Endothelial cell of umbilical vein (primary cell): ENCODE measurements at regions not wholly inside any gene's neighbourhood (a gene's known extent, or its start where the extent isn't known, plus 50 kb on each side); places are given as distances from the start of the nearest gene placed in this dataset.

Experiments used
- BruUV-seq: library from RNA; stranded (reverse); fragments of 400-500 nt; replicated peaks from 2 replicates; lab custom pipeline; 2021; lab: Mats Ljungman, UMichigan
- CTCF ChIA-PET: fragments of 300-600, 350-600 bp; sonication (Branson Sonifier 250); formaldehyde crosslinking; loops from one replicate; lab custom pipeline; 2021; ENCODE audit warnings: antibody characterized with exemption, inconsistent platforms; lab: Charles Lee
- POLR2A ChIA-PET: fragments of 300-600, 350-600 bp; sonication (Branson Sonifier 250); formaldehyde crosslinking; loops from one replicate; lab custom pipeline; 2021; ENCODE audit warnings: antibody characterized with exemption, inconsistent platforms; lab: Charles Lee
- DNase-seq: peaks from one replicate; pipeline ENCODE4 v3.0.0-alpha.2; 2011; ENCODE audit warnings: low read depth, low spot score
- FAIRE-seq: peaks from 2 replicates; lab custom pipeline; 2011; peaks lifted over from hg19 to GRCh38; lab: Jason Lieb, UNC
- H2AFZ ChIP-seq: 2 replicates; pipeline ENCODE4 v1.6.0; 2012; ENCODE audit warnings: low read depth, low read length, control low read depth, inconsistent platforms
- H3K27ac ChIP-seq: 2 replicates; pipeline ENCODE4 v1.5.1; 2011; ENCODE audit warnings: low read depth, mild to moderate bottlenecking, control low read depth, low read length, moderate library complexity; ENCODE audit not compliant: insufficient read depth
- H3K27me3 ChIP-seq, 2 experiments: 2 replicates each; pipeline versions ENCODE4 v1.6.0 to v1.6.1; 2011; ENCODE audit warnings: low read length in 2 of 2, mixed read lengths in 1 of 2; ENCODE audit not compliant: control insufficient read depth in 2 of 2, insufficient read depth in 2 of 2
- H3K36me3 ChIP-seq, 2 experiments: 2 replicates in 1 of 2; 3 replicates in 1 of 2; pipeline ENCODE4 v1.5.1; 2011; ENCODE audit warnings: low read length in 2 of 2, mild to moderate bottlenecking in 1 of 2, moderate library complexity in 1 of 2; ENCODE audit not compliant: control insufficient read depth in 2 of 2, insufficient read depth in 2 of 2; ENCODE audit errors: extremely low read depth in 1 of 2
- H3K4me1 ChIP-seq: 3 replicates; pipeline ENCODE4 v1.5.1; 2011; ENCODE audit warnings: mild to moderate bottlenecking, low read length; ENCODE audit not compliant: control insufficient read depth, insufficient read depth; ENCODE audit errors: extremely low read depth
- H3K4me2 ChIP-seq: 2 replicates; pipeline ENCODE4 v1.6.1; 2011; ENCODE audit warnings: low read length, control low read depth, mixed read lengths; ENCODE audit not compliant: insufficient read depth
- H3K4me3 ChIP-seq, 3 experiments: fragments of 200-600 bp in 1 of 3; sonication (generic), shearing (Covaris generic) in 1 of 3; replicated peaks in 1 of 3; 2 replicates each; pipeline ENCODE4 v1.5.1; 2011 to 2016; ENCODE audit warnings: control low read depth in 3 of 3, low read length in 3 of 3, mild to moderate bottlenecking in 2 of 3, inconsistent platforms in 1 of 3, low read depth in 1 of 3, moderate library complexity in 1 of 3; ENCODE audit not compliant: insufficient read depth in 1 of 3
- H3K79me2 ChIP-seq: 2 replicates; pipeline ENCODE4 v1.6.0; 2012; ENCODE audit warnings: low read length, inconsistent platforms; ENCODE audit not compliant: control insufficient read depth, insufficient read depth
- H3K9ac ChIP-seq: replicated peaks from 2 replicates; pipeline ENCODE3; 2011; ENCODE audit warnings: low read length, control low read depth; ENCODE audit not compliant: insufficient read depth; ENCODE audit errors: extremely low read depth
- H3K9me1 ChIP-seq: replicated peaks from 3 replicates; pipeline ENCODE4 v1.6.0; 2011; ENCODE audit warnings: mild to moderate bottlenecking, low read length; ENCODE audit not compliant: control insufficient read depth, insufficient read depth; ENCODE audit errors: extremely low read depth
- H3K9me3 ChIP-seq: replicated peaks from 2 replicates; pipeline ENCODE4 v1.5.1; 2012; ENCODE audit warnings: low read length, inconsistent platforms; ENCODE audit not compliant: control insufficient read depth, insufficient read depth
- H4K20me1 ChIP-seq: replicated peaks from 2 replicates; pipeline ENCODE3; 2011; ENCODE audit warnings: mild to moderate bottlenecking, low read length; ENCODE audit not compliant: control insufficient read depth, insufficient read depth; ENCODE audit errors: extremely low read depth
- CTCF ChIP-seq, 2 donors: IDR thresholded peaks; 1 replicate in 1 of 2; 2 replicates in 1 of 2; pipeline ENCODE4 v1.5.1; 2011; ENCODE audit warnings: low read length in 2 of 2, mild to moderate bottlenecking in 2 of 2, moderate library complexity in 2 of 2, control low read depth in 1 of 2, inconsistent platforms in 1 of 2, low read depth in 1 of 2; ENCODE audit not compliant: insufficient read depth in 1 of 2; ENCODE audit errors: extremely low read depth in 1 of 2
- EZH2 ChIP-seq: IDR thresholded peaks from 2 replicates; pipeline ENCODE4 v1.6.1; 2012; ENCODE audit warnings: borderline replicate concordance, low read depth, mild to moderate bottlenecking, moderate library complexity, low read length, inconsistent platforms; ENCODE audit not compliant: severe bottlenecking
- FOS ChIP-seq: IDR thresholded peaks from 2 replicates; pipeline ENCODE4 v1.6.1; 2011; ENCODE audit warnings: mild to moderate bottlenecking, low read length, moderate library complexity, borderline replicate concordance; ENCODE audit not compliant: insufficient read depth
- GATA2 ChIP-seq: IDR thresholded peaks from 2 replicates; pipeline ENCODE4 v1.7.0; 2011; ENCODE audit warnings: low read depth, mild to moderate bottlenecking, moderate library complexity, mixed read lengths, low read length; ENCODE audit not compliant: insufficient read length, insufficient read depth
- JUN ChIP-seq: IDR thresholded peaks from 2 replicates; pipeline ENCODE4 v1.6.1; 2011; ENCODE audit warnings: borderline replicate concordance, low read depth; ENCODE audit not compliant: insufficient read length, insufficient read depth
- MAX ChIP-seq: IDR thresholded peaks from 2 replicates; pipeline ENCODE4 v1.6.1; 2011; ENCODE audit not compliant: insufficient read depth, insufficient read length
- MYC ChIP-seq: IDR thresholded peaks from one replicate; pipeline ENCODE4 v1.6.1; 2011; ENCODE audit warnings: mild to moderate bottlenecking, low read depth, low read length
- POLR2A ChIP-seq: IDR thresholded peaks from 2 replicates; pipeline ENCODE4 v1.6.1; 2012; ENCODE audit warnings: low read depth, mild to moderate bottlenecking, control low read depth, low read length
- POLR2AphosphoS5 ChIP-seq: IDR thresholded peaks from 2 replicates; pipeline ENCODE4 v1.6.1; 2012; ENCODE audit warnings: low read depth, mild to moderate bottlenecking, control low read depth, low read length, moderate library complexity; ENCODE audit not compliant: insufficient read depth
- dilution Hi-C: fragments of 300-500 bp; cut with MboI; formaldehyde crosslinking; loops from one replicate; pipeline ENCODE4 v1.15.0; 2019; ENCODE audit warnings: low sequenced_read_pairs; ENCODE audit not compliant: extremely low pct_ligation_motif_present
- intact Hi-C: fragments of 100-400 bp; cut with micrococcal nuclease; formaldehyde crosslinking; loops from one replicate; pipeline ENCODE4 v1.10.0; 2022

DNA sequence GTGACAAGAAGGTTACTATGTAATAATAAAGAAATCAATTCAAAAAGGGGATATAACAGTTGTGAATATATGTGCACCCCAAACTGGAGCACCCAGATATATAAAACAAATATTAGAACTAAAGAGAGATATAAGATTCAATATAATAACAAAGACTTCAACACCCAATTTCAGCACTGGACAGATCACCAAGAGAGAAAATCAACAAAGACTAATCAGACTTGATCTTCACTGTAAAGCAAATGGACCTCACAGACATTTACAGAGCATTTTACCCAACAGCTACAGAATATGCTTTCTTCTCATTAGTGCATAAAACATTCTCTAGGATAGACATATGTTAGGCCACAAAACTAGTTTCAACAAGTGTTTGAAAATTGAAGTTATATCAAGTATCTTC is 287.7 kb downstream of the DSC3 start:
- Histone ChIP-seq H4K20me1 (no peaks in the 10 kb centered on the region), H3K36me3 (no peaks in the 10 kb centered on the region), H3K4me1 (no peaks in the 10 kb centered on the region), H3K9me1 (no peaks in the 10 kb centered on the region), H3K27ac (no peak overlapping the region), H2AFZ (no peak overlapping the region), H3K79me2 (no peaks in the 10 kb centered on the region), H3K4me3 (no peak overlapping the region), H3K4me2 (no peak overlapping the region), H3K9ac (no peak overlapping the region), H3K9me3 (no peaks in the 10 kb centered on the region), H3K27me3 (no peaks in the 10 kb centered on the region)
- FAIRE-seq (no peak), DNase-seq (no peak)
- CTCF ChIA-PET = no interaction called here
- no peak for TF ChIP-seq JUN
- no peak for TF ChIP-seq CTCF (IDR thresholded peaks at IDR 0.05; ENCODE audit: extremely low read depth in 1 of 2, insufficient read depth in 1 of 2, low read depth in 1 of 2, low read length in 2 of 2)
- TF ChIP-seq MYC = no peak
- no peak for TF ChIP-seq POLR2A
- TF ChIP-seq MAX = no peak
- no peak for TF ChIP-seq EZH2
- no peak for TF ChIP-seq POLR2AphosphoS5
- TF ChIP-seq FOS = no peak
- TF ChIP-seq GATA2 = no peak
- intact Hi-C loops (no loop called here), dilution Hi-C loops (no loop called here)
- POLR2A ChIA-PET = no interaction called here
- BruUV-seq = no TSS peak
